SIG-M5 treated with dmso at 0.1 percent for 504 hours (cell line): ENCODE measurements at regions not wholly inside any gene's neighbourhood (a gene's known extent, or its start where the extent isn't known, plus 50 kb on each side); places are given as distances from the start of the nearest gene placed in this dataset.

Experiments used
- DNase-seq: peaks from one replicate; lab custom pipeline; 2025; ENCODE audit not compliant: unreplicated experiment; lab: John Stamatoyannopoulos, UW

DNA sequence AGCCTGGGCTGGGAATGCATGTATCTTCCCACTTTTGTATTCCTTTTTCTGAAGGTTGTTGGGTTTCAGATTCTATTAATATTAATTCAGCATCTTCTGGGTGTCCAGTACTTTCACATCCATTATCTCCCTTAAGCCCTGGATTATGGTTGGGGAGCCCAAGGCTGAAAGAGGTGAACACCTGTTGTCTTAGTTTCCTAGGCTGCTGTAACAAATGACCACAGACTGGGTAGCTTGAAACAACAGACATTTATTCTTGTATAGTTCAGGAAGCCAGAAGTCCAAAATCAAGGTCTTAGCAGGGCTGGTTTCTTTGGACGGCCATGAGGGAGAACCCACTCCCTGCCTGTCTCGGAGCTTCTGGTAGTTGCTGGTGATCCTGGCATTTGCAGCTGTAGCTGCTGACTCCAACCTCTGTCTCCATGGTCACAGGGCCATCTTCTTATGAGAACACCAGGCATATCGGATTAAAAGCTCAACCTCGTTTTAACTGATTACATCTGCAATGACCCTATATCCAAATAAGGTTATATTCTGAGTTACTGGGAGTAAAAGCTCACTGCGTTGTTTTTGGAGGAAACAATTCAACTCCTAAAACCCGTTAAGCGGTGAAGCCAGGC lies 68.2 kb upstream of the CLMN start:
- no peak for DNase-seq

DNA sequence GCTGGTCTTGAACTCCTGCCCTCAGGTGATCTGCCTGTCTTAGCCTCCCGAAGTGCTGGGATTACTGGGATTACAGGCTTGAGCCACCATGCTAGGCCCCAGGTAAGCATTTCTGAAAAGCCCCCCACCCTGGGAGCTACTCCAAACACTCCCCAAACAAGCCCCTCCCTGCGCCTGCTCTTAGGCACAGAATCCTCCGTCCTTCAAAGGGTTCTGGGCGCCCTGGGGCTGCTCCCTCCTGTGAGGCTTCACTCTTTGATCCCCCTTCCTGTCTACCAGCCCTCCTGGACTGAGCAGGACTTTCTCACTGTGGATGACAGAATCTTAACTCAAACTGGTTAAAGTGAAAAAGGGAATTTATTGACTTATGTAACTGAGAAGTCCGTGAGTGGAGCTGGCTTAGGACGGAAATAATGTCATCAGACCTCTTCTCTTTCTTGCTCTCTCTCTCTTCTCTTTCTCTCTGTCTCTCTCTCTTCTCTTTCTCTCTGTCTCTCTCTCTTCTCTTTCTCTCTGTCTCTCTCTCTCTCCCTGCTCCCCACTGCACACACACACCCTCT lies 66.9 kb upstream of the CLMN start:
- DNase-seq: no peak

DNA sequence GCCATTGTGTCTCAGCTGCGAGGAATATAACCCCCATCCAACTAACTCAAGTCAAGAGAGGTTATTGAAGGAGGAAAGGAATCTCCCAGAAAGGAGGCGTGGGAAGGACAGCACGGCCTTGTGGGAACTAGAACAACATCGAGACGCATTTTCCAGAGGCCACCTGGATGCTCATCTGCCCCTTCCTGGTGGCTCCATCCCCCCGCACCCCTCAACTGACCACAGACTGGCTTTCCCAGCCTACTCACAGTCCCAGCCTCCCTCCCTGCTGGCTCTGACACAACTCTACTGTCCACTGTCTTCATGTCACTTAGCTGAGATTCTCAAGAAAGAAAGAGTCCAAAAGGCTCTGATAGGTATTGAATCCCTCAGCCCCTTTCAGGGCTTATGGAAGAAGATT lies 66.0 kb upstream of the CLMN start:
- no peak for DNase-seq

DNA sequence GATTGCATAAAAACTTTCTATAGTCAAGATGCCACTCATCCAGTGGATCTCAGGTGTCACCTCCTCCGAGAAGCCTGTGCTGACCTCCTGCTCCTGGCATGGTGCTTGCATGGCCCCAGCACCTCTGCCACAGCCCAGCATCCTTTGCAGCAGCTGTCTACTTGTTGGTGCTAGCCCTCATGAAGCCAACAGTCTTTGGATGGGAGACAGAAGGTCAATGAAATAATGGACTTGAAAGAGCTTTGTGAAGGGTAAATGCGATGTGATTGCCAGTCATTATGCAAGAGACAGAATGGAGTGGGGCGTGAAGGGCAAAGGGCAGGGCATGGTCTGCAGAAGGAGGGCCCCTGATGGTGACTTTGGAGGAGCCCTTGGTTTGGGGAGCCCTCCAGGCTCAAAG lies 63.0 kb upstream of the CLMN start:
- DNase-seq: no peak

DNA sequence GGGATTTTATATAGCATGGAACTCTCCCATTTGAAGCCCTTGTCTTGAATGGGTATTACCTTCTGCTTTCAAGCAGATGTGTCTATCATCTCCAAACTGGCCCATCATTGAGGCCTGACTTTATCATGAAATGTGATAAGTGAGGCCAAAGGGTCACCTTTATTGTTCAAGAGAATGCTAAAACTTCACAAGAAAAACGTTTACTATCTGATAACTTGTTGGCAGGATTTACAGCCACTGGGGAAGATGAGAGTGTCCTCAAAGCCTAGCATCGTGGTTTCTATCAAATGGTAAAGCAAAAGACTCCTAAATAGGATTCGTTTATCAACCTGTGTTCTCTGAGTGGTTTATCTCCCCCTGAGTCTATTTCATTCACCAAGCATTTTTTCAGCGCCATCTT lies 62.0 kb upstream of the CLMN start:
- no peak for DNase-seq

- DNase-seq: no peak
Observed at GRCh38 chr14:95380350-95381042, 60.8 kb upstream of the CLMN start.

DNA sequence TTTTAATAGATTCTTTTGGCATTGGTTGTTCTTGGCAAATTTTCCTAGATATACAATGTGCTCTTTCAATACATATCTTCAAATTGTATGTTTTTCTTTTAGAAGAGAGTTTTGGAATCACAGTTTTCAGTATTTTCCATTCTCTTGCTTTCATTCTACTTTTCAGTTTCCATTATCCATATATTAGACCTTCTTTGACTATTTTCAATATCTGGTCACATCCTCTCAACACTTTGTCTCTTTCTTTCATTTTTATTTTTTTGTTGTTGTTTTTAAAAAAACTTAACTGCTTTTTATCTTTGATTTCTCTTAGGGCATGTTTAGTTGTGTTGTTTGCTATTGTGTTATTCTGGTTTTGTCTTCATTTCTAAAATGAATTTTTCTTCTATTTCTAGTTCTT lies 59.9 kb upstream of the CLMN start:
- no peak for DNase-seq

- no peak for DNase-seq
Observed at GRCh38 chr14:95375539-95376109, 55.9 kb upstream of the CLMN start.

DNA sequence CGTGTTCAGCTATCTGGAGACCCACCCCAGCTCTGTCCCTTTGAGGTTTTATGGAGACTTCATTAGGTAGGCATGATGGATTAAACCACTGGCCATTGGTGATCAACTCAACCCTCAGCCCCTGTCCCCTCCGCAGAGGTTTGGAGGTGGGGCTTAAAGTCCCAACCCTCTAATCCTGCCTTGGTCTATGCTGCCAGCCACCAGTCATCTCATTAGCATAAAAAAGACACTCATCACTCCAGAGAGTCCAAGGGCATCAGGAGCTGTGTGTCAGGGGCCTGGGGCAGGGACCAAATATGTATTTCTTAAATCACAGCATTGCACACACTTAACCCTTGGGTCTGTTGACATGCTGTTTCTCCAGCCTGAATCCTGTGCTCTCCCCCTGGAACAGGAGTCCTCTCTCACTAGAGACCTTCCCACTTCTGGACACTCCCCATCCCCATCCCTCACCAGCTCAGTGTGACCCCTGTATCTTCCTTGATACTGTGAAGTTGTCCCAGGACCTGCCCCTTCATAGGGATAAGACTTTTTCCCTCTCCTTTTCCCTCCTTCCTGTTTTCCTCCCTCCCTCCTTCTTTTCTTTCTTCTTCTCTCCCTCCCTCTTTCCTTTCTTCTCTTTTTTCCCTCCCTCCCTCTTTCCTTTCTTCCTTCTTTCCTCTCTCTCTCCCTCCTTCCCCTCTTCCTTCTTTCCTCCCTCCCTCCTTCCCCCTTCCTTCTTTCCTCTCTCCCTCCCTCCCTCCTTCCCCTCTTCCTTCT lies 54.7 kb upstream of the CLMN start:
- DNase-seq: no peak

- DNase-seq: no peak
Observed at GRCh38 chr14:95370076-95370475, 50.4 kb upstream of the CLMN start.
